GM12873 (cell line): ENCODE measurements at regions not wholly inside any gene's neighbourhood (a gene's known extent, or its start where the extent isn't known, plus 50 kb on each side); places are given as distances from the start of the nearest gene placed in this dataset.

Experiments
- TF ChIP-seq, protein P1 (sequence below): IDR thresholded peaks from 2 replicates; pipeline ENCODE4 v1.5.1; 2012; ENCODE audit warnings: low read depth, mild to moderate bottlenecking, moderate library complexity, low read length, control low read depth; ENCODE audit not compliant: insufficient read depth; ENCODE audit errors: missing control alignments

- TF ChIP-seq, protein P1, sequence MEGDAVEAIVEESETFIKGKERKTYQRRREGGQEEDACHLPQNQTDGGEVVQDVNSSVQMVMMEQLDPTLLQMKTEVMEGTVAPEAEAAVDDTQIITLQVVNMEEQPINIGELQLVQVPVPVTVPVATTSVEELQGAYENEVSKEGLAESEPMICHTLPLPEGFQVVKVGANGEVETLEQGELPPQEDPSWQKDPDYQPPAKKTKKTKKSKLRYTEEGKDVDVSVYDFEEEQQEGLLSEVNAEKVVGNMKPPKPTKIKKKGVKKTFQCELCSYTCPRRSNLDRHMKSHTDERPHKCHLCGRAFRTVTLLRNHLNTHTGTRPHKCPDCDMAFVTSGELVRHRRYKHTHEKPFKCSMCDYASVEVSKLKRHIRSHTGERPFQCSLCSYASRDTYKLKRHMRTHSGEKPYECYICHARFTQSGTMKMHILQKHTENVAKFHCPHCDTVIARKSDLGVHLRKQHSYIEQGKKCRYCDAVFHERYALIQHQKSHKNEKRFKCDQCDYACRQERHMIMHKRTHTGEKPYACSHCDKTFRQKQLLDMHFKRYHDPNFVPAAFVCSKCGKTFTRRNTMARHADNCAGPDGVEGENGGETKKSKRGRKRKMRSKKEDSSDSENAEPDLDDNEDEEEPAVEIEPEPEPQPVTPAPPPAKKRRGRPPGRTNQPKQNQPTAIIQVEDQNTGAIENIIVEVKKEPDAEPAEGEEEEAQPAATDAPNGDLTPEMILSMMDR, result no peak
These were observed 94.6 kb upstream of the SKOR2 start for GRCh38 chr18:47346016-47346415.

GRCh38 chr18:47345291-47345690 lies 93.8 kb upstream of the SKOR2 start:
- TF ChIP-seq, protein P1, result no peak

GRCh38 chr18:47343291-47343690 lies 91.8 kb upstream of the SKOR2 start:
- TF ChIP-seq, protein P1, result no peak

- TF ChIP-seq, protein P1, result no peak
These were observed 91.1 kb upstream of the SKOR2 start for GRCh38 chr18:47342566-47342965.

DNA sequence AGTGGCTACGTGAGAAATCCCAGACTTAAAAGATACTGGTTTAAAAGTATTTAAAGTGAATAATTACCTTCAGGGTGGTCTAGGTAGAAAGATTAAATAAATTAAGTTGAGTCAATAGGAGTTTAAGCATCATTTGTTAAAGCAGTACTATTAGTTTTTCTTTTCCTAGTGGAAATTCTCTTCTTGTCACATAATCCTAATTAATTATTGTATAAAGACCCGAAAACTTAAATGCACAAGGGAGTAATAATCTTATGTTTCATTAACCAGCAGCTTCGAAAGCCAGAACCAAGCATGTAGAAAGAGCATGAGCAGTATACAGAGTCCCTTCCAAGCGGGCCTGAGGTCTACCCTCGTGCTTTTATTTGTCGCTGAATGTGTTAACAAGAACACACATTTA lies 90.2 kb upstream of the SKOR2 start:
- TF ChIP-seq, protein P1, result no peak

GRCh38 chr18:47334966-47335365 lies 83.5 kb upstream of the SKOR2 start:
- TF ChIP-seq, protein P1, result no peak

DNA sequence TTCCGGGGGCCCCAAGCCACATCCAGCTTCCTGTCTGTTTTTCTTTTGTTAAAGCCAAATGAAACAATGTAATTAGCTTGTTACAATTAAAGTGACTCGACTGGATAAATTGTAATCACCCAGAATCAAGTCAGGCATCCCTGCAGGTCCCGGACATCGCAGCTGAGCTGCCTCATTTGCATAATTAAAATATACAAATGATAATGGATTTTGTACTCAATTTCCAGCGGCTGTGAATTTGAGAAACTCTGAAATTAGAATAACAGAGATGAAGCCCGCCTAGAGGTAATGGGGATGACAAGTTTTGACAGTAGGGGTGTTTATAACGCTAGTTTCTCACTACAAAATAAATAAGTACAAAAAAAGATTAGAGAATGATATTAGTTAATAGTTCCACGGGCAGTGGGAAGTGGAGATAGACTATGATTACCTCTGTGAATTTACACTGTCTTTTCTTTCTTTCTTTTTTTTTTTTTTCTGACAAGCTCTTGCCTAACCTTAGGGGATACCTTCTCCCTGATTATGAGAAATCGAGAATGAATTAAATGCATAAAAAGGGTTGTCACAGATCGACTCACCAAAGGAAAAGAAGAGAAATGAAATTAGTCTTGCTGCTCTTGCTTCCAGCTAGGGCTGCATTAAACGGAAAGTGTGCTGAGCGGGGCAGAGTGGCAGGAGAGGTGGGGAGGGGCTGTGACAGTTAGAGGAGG lies 82.6 kb upstream of the SKOR2 start:
- TF ChIP-seq, protein P1, result no peak

DNA sequence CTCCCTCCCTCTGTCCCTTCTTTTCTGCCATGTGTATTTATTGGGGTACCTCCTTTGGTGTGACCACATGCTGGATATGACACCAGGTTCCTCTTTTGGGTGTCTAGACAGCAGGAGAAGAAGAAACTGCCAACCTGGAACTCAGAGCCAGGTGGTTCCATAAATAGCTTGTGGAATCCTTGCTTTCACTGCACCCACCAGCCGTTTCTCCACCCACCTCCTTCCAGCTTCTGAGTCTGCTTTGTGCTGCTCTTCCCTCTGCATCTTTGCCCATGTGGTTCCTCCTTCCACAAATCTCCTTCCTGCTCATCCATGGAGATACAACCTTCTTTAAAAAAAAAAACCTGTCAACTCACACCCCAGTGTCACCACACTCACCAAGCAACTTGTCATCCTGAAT lies 80.2 kb upstream of the SKOR2 start:
- TF ChIP-seq, protein P1, result no peak
